ENCODE measurements at regions not wholly inside any gene's neighbourhood (a gene's known extent, or its start where the extent isn't known, plus 50 kb on each side); places are given as distances from the start of the nearest gene placed in this dataset.

GRCh38 chr18:67973916-67974315 is 457.4 kb upstream of the DSEL start:
- no peak for TF ChIP-seq CTCF (IDR thresholded peaks at IDR 0.05)
- TF ChIP-seq ZFX (IDR thresholded peaks at IDR 0.05; ENCODE audit: borderline replicate concordance): no peak
